Mesenchymal stem cell (in vitro differentiated cells and primary cell): ENCODE measurements at regions not wholly inside any gene's neighbourhood (a gene's known extent, or its start where the extent isn't known, plus 50 kb on each side); places are given as distances from the start of the nearest gene placed in this dataset.

Experiments
- DNase-seq: peaks from one replicate; pipeline ENCODE4 v3.0.0-alpha.2; 2013
- H2AFZ ChIP-seq: one replicate; pipeline ENCODE4 v1.6.1; 2013; ENCODE audit warnings: low read depth, mild to moderate bottlenecking, control low read depth, inconsistent platforms, low read length, moderate library complexity
- H2AK5ac ChIP-seq: 2 replicates; pipeline ENCODE4 v1.6.1; 2013; ENCODE audit warnings: low read length, moderate library complexity, mild to moderate bottlenecking, inconsistent platforms; ENCODE audit not compliant: severe bottlenecking
- H2BK120ac ChIP-seq: one replicate; pipeline ENCODE4 v1.6.1; 2013; ENCODE audit warnings: low read depth, mild to moderate bottlenecking, inconsistent platforms, low read length, moderate library complexity
- H2BK12ac ChIP-seq, 2 experiments: one replicate each; pipeline ENCODE4 v1.6.1; 2013; ENCODE audit warnings: inconsistent platforms in 2 of 2, low read length in 2 of 2, mild to moderate bottlenecking in 2 of 2, moderate library complexity in 2 of 2, control low read depth in 1 of 2
- H2BK15ac ChIP-seq: one replicate; pipeline ENCODE4 v1.6.1; 2013; ENCODE audit warnings: mild to moderate bottlenecking, low read depth, inconsistent platforms; ENCODE audit not compliant: poor library complexity, severe bottlenecking
- H2BK5ac ChIP-seq: 2 replicates; pipeline ENCODE4 v1.6.1; 2013; ENCODE audit warnings: low read depth, mild to moderate bottlenecking, low read length, control low read depth, inconsistent platforms; ENCODE audit not compliant: poor library complexity, severe bottlenecking
- H3K14ac ChIP-seq, 2 experiments: one replicate each; pipeline ENCODE4 v1.6.1; 2013; ENCODE audit warnings: inconsistent platforms in 2 of 2, low read length in 2 of 2, control low read depth in 1 of 2, mild to moderate bottlenecking in 1 of 2, moderate library complexity in 1 of 2
- H3K18ac ChIP-seq, 2 experiments: one replicate each; pipeline ENCODE4 v1.6.1; 2013; ENCODE audit warnings: inconsistent platforms in 2 of 2, low read length in 2 of 2, control low read depth in 1 of 2, low read depth in 1 of 2, mild to moderate bottlenecking in 1 of 2
- H3K23ac ChIP-seq, 2 experiments: one replicate each; pipeline ENCODE4 v1.6.1; 2013; ENCODE audit warnings: inconsistent platforms in 2 of 2, low read length in 2 of 2, mild to moderate bottlenecking in 2 of 2, moderate library complexity in 2 of 2, control low read depth in 1 of 2
- H3K27ac ChIP-seq: 2 replicates; pipeline ENCODE4 v1.5.1; 2013; ENCODE audit warnings: mild to moderate bottlenecking, moderate library complexity, low read length, control low read depth, inconsistent platforms; ENCODE audit not compliant: poor library complexity, severe bottlenecking
- H3K27me3 ChIP-seq, 2 experiments: 2 replicates each; pipeline versions ENCODE4 v1.6.1 to v1.7.0; 2013; ENCODE audit warnings: low read length in 2 of 2, mild to moderate bottlenecking in 2 of 2, moderate library complexity in 2 of 2, control low read depth in 1 of 2, inconsistent platforms in 1 of 2; ENCODE audit not compliant: control insufficient read depth in 1 of 2, insufficient read depth in 1 of 2
- H3K36me3 ChIP-seq, 2 experiments: 2 replicates each; pipeline versions ENCODE4 v1.6.1 to v1.7.0; 2013; ENCODE audit warnings: low read length in 2 of 2, control low read depth in 1 of 2, inconsistent platforms in 1 of 2, low read depth in 1 of 2, mild to moderate bottlenecking in 1 of 2; ENCODE audit not compliant: insufficient read depth in 2 of 2, control insufficient read depth in 1 of 2
- H3K4ac ChIP-seq, 2 experiments: one replicate each; pipeline ENCODE4 v1.6.1; 2013; ENCODE audit warnings: inconsistent platforms in 2 of 2, low read length in 2 of 2, mild to moderate bottlenecking in 2 of 2, moderate library complexity in 2 of 2, control low read depth in 1 of 2, low read depth in 1 of 2
- H3K4me1 ChIP-seq: 2 replicates; pipeline ENCODE4 v1.6.1; 2013; ENCODE audit warnings: low read depth, low read length, control low read depth; ENCODE audit not compliant: control insufficient read depth, insufficient read depth
- H3K4me2 ChIP-seq: 2 replicates; pipeline ENCODE4 v1.6.1; 2013; ENCODE audit warnings: low read length, mild to moderate bottlenecking, inconsistent platforms; ENCODE audit not compliant: poor library complexity, severe bottlenecking
- H3K4me3 ChIP-seq, 2 experiments: 2 replicates each; pipeline versions ENCODE4 v1.5.1 to v1.7.0; 2013; ENCODE audit warnings: low read length in 2 of 2, mild to moderate bottlenecking in 2 of 2, control low read depth in 1 of 2, low read depth in 1 of 2; ENCODE audit not compliant: insufficient read depth in 1 of 2
- H3K79me1 ChIP-seq: replicated peaks from 2 replicates; pipeline ENCODE4 v1.6.1; 2013; ENCODE audit warnings: mild to moderate bottlenecking, control low read depth, low read length, inconsistent platforms; ENCODE audit not compliant: poor library complexity, severe bottlenecking
- H3K9ac ChIP-seq: 2 replicates; pipeline ENCODE4 v1.7.0; 2013; ENCODE audit warnings: mild to moderate bottlenecking, low read length, moderate library complexity
- H3K9me3 ChIP-seq: 2 replicates; pipeline ENCODE4 v1.7.0; 2013; ENCODE audit warnings: mild to moderate bottlenecking, low read length; ENCODE audit not compliant: control insufficient read depth
- H4K8ac ChIP-seq: one replicate; pipeline ENCODE4 v1.6.1; 2013; ENCODE audit warnings: inconsistent platforms, mild to moderate bottlenecking, low read length, moderate library complexity
- H4K91ac ChIP-seq: one replicate; pipeline ENCODE4 v1.6.1; 2013; ENCODE audit warnings: mild to moderate bottlenecking, low read length, inconsistent platforms
- WGBS: methylation state at CpG from one replicate; pipeline ENCODE4 v1.1.7; 2013; ENCODE audit warnings: mixed read lengths; 5-methylcytosine and 5-hydroxymethylcytosine counted together

- Histone ChIP-seq H4K91ac (no peak overlapping the region), H3K9ac (no peak overlapping the region), H3K4ac (no peak overlapping the region), H3K23ac (no peak overlapping the region), H3K4me3 (no peak overlapping the region), H3K14ac (no peak overlapping the region), H3K79me1 (no peaks in the 10 kb centered on the region), H3K9me3 (peaks cover 3% of the 10 kb centered on the region), H4K8ac (no peak overlapping the region), H3K36me3 (no peaks in the 10 kb centered on the region), H2BK120ac (no peak overlapping the region), H2AFZ (no peak overlapping the region), H3K4me1 (no peaks in the 10 kb centered on the region), H2AK5ac (no peak overlapping the region), H2BK15ac (no peak overlapping the region), H3K27ac (no peak overlapping the region), H2BK12ac (no peak overlapping the region), H3K4me2 (no peak overlapping the region), H2BK5ac (no peak overlapping the region), H3K18ac (no peak overlapping the region), H3K27me3 (no peaks in the 10 kb centered on the region)
- no peak for DNase-seq
- no CpG with 5 or more reads among the region's 2 CpGs for WGBS
Measured at GRCh38 chr7:85940798-85941197, 702.9 kb upstream of the GRM3 start.

DNA sequence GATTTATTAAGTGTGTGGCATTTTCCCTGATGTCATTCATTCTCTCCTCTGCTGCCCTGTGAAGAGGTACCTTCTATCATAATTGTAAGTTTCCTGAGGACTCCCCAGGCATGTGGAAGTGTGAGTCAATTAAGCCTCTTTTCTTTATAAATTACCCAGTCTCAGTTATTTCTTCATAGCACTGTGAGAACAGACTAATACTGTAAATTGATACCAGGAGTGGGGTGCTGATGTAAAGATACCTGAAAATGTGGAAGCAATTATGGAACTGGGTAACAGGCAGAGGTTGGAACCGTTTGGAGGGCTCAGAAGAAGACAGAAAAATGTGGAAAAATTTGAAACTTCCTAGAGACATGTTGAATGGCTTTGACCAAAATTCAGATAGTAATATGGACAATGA, 711.8 kb upstream of the GRM3 start:
- Histone ChIP-seq H2BK12ac (no peak overlapping the region), H3K79me1 (no peaks in the 10 kb centered on the region), H2BK5ac (no peak overlapping the region), H3K23ac (no peak overlapping the region), H2AFZ (no peak overlapping the region), H3K36me3 (no peaks in the 10 kb centered on the region), H3K4me1 (no peaks in the 10 kb centered on the region), H3K27me3 (no peaks in the 10 kb centered on the region), H4K8ac (no peak overlapping the region), H2BK15ac (no peak overlapping the region), H3K4me3 (no peak overlapping the region), H3K14ac (no peak overlapping the region), H2AK5ac (no peak overlapping the region), H3K27ac (no peak overlapping the region), H3K9ac (no peak overlapping the region), H3K4me2 (no peak overlapping the region), H3K9me3 (peaks cover 27% of the 10 kb centered on the region), H4K91ac (no peak overlapping the region), H2BK120ac (no peak overlapping the region), H3K4ac (no peak overlapping the region), H3K18ac (no peak overlapping the region)
- no peak for DNase-seq
- 38% methylated on average over 1 of the region's 1 CpG for WGBS

DNA sequence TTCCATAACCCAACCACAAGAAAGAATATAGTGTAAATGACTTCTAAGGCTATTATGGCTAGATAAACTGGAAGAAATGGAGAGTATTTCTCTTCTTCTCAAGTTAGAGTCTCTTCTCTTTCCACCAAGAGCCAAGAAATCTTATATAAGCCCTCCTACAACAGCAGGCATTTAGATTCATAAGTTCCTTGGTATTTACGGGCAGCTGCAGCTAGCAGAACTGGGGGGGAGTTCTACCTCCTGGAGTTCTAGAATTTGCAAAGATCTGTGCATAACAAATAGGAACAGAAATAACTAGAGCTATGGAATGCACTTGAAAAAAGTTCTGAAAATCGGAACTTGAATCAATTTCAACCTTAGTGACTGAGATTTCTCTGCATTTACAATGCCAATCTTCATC, 715.2 kb upstream of the GRM3 start:
- no peak overlapping the region for H2BK5ac ChIP-seq
- no peak for DNase-seq
- H2AK5ac ChIP-seq: no peak overlapping the region
- no peaks in the 10 kb centered on the region for H3K79me1 ChIP-seq
- no peak overlapping the region for H3K18ac ChIP-seq
- no peaks in the 10 kb centered on the region for H3K4me1 ChIP-seq
- H4K91ac ChIP-seq: no peak overlapping the region
- no peak overlapping the region for H2BK12ac ChIP-seq
- no peak overlapping the region for H2BK120ac ChIP-seq
- H2AFZ ChIP-seq: no peak overlapping the region
- no peak overlapping the region for H2BK15ac ChIP-seq
- H3K9ac ChIP-seq: no peak overlapping the region
- H3K4ac ChIP-seq: no peak overlapping the region
- no peaks in the 10 kb centered on the region for H3K36me3 ChIP-seq
- no peak overlapping the region for H3K4me2 ChIP-seq
- no peaks in the 10 kb centered on the region for H3K27me3 ChIP-seq
- H3K9me3 ChIP-seq: peaks cover 23% of the 10 kb centered on the region
- 20% methylated on average over 1 of the region's 2 CpGs for WGBS
- H3K27ac ChIP-seq: no peak overlapping the region
- no peak overlapping the region for H3K14ac ChIP-seq
- no peak overlapping the region for H3K4me3 ChIP-seq
- no peak overlapping the region for H4K8ac ChIP-seq
- H3K23ac ChIP-seq: no peak overlapping the region

DNA sequence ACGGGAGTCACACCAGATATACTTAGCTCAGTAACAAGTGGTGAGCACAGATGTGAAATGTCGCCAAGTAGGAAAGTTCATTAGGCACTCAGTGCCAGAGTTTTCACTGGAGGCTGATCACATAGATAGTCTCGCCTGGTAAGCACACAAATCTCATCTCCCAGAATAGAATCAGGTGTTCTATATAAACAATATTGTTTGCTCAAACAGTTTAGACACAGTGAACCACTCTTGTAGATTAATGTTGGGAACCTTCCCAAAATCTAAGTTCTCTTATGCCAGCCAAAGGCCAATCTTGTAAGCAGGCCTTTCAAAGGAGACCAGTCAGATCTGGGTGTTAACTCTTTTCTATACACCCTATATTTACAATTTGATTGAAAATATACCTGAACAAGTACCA, 716.5 kb upstream of the GRM3 start:
- Histone ChIP-seq H2AFZ (no peak overlapping the region), H3K18ac (no peak overlapping the region), H3K4me3 (no peak overlapping the region), H2BK120ac (no peak overlapping the region), H3K9me3 (peaks cover 11% of the 10 kb centered on the region), H2BK15ac (no peak overlapping the region), H3K27me3 (no peaks in the 10 kb centered on the region), H3K27ac (no peak overlapping the region), H2BK12ac (no peak overlapping the region), H2BK5ac (no peak overlapping the region), H3K79me1 (no peaks in the 10 kb centered on the region), H3K23ac (no peak overlapping the region), H4K91ac (no peak overlapping the region), H2AK5ac (no peak overlapping the region), H3K14ac (no peak overlapping the region), H4K8ac (no peak overlapping the region), H3K4ac (no peak overlapping the region), H3K9ac (no peak overlapping the region), H3K4me2 (no peak overlapping the region), H3K36me3 (no peaks in the 10 kb centered on the region), H3K4me1 (no peaks in the 10 kb centered on the region)
- WGBS: 80% methylated on average over 3 of the region's 3 CpGs
- DNase-seq: no peak
